ENCODE measurements at regions not wholly inside any gene's neighbourhood (a gene's known extent, or its start where the extent isn't known, plus 50 kb on each side); places are given as distances from the start of the nearest gene placed in this dataset.

GRCh38 chr14:71712478-71712877 lies 219.8 kb upstream of the RGS6 start:
- TF ChIP-seq SUZ12 (IDR thresholded peaks at IDR 0.05; ENCODE audit: extremely low read depth, insufficient read depth, insufficient read length) = no peak
- no peak for TF ChIP-seq ZNF274 (IDR thresholded peaks at IDR 0.05; ENCODE audit: low read depth, low read length)
- no peak for TF ChIP-seq YY1 (IDR thresholded peaks at IDR 0.05; ENCODE audit: insufficient read depth, insufficient read length)
